GM12875 (cell line): ENCODE measurements at regions not wholly inside any gene's neighbourhood (a gene's known extent, or its start where the extent isn't known, plus 50 kb on each side); places are given as distances from the start of the nearest gene placed in this dataset.

Experiments used
- H3K4me3 ChIP-seq: one replicate; pipeline ENCODE4 v1.5.1; 2011; ENCODE audit warnings: low read depth, low read length, control low read depth
- CTCF ChIP-seq: IDR thresholded peaks from 2 replicates; pipeline ENCODE4 v1.5.1; 2011; ENCODE audit warnings: low read depth, mild to moderate bottlenecking, control low read depth, inconsistent platforms, low read length, moderate library complexity, borderline replicate concordance; ENCODE audit not compliant: insufficient read depth

- H3K4me3 ChIP-seq: no peak overlapping the region
- TF ChIP-seq CTCF: no peak
Observed at GRCh38 chr1:106072909-106073600, 983.4 kb upstream of the PRMT6 start.

GRCh38 chr1:106080608-106081325, 975.7 kb upstream of the PRMT6 start:
- no peak for TF ChIP-seq CTCF
- no peak overlapping the region for H3K4me3 ChIP-seq

GRCh38 chr1:106111044-106111443, 945.4 kb upstream of the PRMT6 start:
- H3K4me3 ChIP-seq: no peak overlapping the region
- no peak for TF ChIP-seq CTCF

GRCh38 chr1:106113851-106114250, 942.6 kb upstream of the PRMT6 start:
- TF ChIP-seq CTCF: no peak
- H3K4me3 ChIP-seq: no peak overlapping the region

- TF ChIP-seq CTCF: no peak
- H3K4me3 ChIP-seq: no peak overlapping the region
Observed at GRCh38 chr1:106120789-106121188, 935.7 kb upstream of the PRMT6 start.

GRCh38 chr1:106121728-106122127, 934.7 kb upstream of the PRMT6 start:
- no peak overlapping the region for H3K4me3 ChIP-seq
- no peak for TF ChIP-seq CTCF

GRCh38 chr1:106134561-106134960, 921.9 kb upstream of the PRMT6 start:
- TF ChIP-seq CTCF: no peak
- no peak overlapping the region for H3K4me3 ChIP-seq
